H1 (cell line): ENCODE measurements at regions not wholly inside any gene's neighbourhood (a gene's known extent, or its start where the extent isn't known, plus 50 kb on each side); places are given as distances from the start of the nearest gene placed in this dataset.

Source experiments
- CTCF ChIP-seq, 3 experiments: IDR thresholded peaks; 1 replicate in 2 of 3; 2 replicates in 1 of 3; pipeline versions ENCODE4 v1.5.1 to v1.6.1; 2011; ENCODE audit warnings: low read length in 3 of 3, mild to moderate bottlenecking in 3 of 3, inconsistent platforms in 2 of 3, low read depth in 1 of 3, moderate library complexity in 1 of 3; ENCODE audit not compliant: insufficient read depth in 1 of 3; ENCODE audit errors: control extremely low read depth in 1 of 3
- GABPA ChIP-seq: IDR thresholded peaks from 2 replicates; pipeline ENCODE4 v1.6.1; 2011; ENCODE audit warnings: mild to moderate bottlenecking, low read length, moderate library complexity, borderline replicate concordance; ENCODE audit not compliant: insufficient read depth
- POLR2A ChIP-seq, 2 experiments: IDR thresholded peaks; 1 replicate in 1 of 2; 2 replicates in 1 of 2; pipeline ENCODE4 v1.6.1; 2011; ENCODE audit warnings: low read depth in 2 of 2, low read length in 2 of 2, mild to moderate bottlenecking in 2 of 2; ENCODE audit errors: control extremely low read depth in 1 of 2
- POLR2AphosphoS5 ChIP-seq: IDR thresholded peaks from 2 replicates; pipeline ENCODE4 v1.6.1; 2011; ENCODE audit warnings: low read depth, low read length
- TAF1 ChIP-seq: IDR thresholded peaks from 2 replicates; pipeline ENCODE4 v1.6.1; 2011; ENCODE audit warnings: mild to moderate bottlenecking, low read depth, low read length

- no peak for TF ChIP-seq POLR2A (IDR thresholded peaks at IDR 0.05; ENCODE audit: control extremely low read depth in 1 of 2, low read depth in 2 of 2, low read length in 2 of 2)
- no peak for TF ChIP-seq TAF1
- no peak for TF ChIP-seq CTCF (IDR thresholded peaks at IDR 0.05; ENCODE audit: control extremely low read depth in 1 of 3, insufficient read depth in 1 of 3, low read depth in 1 of 3, low read length in 3 of 3)
- no peak for TF ChIP-seq POLR2AphosphoS5
- TF ChIP-seq GABPA: no peak
Measured at GRCh38 chr10:8659982-8660381, 605.5 kb downstream of the GATA3 start.
